Stimulated activated CD8-positive, alpha-beta memory T cell treated with anti-CD3 and anti-CD28 coated beads, Interleukin-15, amount 100 ng/mL, for 4 hours (primary cell): ENCODE measurements at regions not wholly inside any gene's neighbourhood (a gene's known extent, or its start where the extent isn't known, plus 50 kb on each side); places are given as distances from the start of the nearest gene placed in this dataset.

Experiments
- DNase-seq, 2 donors: peaks; one replicate each; pipeline ENCODE4 v3.0.0-alpha.2; 2020; ENCODE audit warnings: low read depth in 2 of 2

- DNase-seq = no peak
Observed at GRCh38 chr13:84962141-84962750, 837.0 kb downstream of the SLITRK6 start.

GRCh38 chr13:84961023-84961422, 838.2 kb downstream of the SLITRK6 start:
- DNase-seq = no peak

DNA sequence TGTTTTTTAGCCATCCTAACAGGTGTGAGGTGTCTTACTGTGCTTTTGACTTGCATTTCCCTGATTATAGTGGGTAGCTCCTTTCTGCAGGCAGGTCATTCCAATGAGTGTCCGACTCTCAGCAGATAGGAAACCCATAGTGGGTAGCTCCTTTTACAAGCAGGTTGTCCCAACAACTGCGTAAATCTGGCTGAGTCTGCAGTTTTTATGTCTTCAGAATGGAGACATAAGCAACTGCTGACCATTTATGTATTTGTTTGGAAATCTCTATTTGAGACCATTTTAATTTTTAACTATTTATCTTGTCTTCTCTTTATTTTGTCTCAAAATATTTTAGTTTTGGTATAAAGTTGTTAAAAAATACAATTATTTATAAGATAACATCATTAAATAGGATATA, 839.4 kb downstream of the SLITRK6 start:
- DNase-seq = no peak

DNA sequence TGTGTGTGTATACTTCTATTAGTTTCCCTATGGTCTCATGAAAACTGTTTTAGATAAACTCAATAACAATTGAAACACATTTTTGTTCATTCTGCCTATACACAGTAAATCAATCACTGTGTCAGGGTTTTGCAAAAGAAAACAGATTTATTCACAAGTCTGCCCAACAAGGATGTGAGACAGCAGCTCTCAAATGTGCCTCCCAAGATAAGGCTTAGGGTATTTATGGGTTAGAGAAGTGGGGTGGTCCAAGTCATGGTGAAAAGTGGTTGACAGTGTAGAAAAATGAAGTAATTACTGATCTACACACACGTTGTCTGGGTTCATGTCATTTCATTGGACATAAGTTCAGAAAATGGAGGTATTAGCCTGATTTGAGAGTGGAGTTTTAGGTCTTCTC, 844.6 kb downstream of the SLITRK6 start:
- no peak for DNase-seq

DNA sequence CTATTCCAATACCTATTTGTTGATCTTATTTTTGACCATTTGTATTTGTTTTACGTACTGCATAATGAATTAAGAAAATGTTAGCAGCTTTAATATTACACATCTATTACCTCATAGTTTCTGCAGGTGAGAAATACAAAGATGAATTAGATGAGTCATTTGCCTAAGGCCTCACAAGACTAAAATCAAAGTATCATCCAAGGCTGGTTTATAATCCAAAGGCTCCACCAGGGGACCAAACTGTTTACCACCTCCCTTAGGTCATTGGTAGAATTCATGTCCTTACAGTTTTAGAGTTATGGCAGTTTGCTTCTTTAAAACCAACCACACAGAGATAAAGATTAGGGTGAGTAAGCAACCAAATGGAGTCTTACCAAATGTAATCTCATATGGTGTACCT, 848.1 kb downstream of the SLITRK6 start:
- DNase-seq = no peak

GRCh38 chr13:84946192-84946591, 853.0 kb downstream of the SLITRK6 start:
- DNase-seq = no peak

DNA sequence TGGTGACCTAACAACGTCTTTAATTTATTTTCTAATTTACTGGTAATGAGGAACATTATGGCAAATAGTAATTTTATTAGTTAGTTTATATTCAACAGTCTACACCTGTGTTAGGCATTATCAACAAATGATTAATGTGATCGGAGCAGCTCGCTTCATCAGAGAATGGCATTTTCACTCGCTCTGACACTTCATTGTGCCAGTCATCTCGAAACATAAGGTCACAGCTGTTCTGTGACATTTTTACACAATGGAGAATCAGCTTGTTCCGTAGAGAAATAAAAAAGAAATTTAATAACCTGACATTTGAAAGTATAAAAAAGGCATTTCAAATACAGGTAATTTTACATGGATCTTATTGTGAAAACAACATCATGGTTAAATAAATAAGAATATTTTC, 858.4 kb downstream of the SLITRK6 start:
- no peak for DNase-seq

- DNase-seq = no peak
Observed at GRCh38 chr13:84940167-84940566, 859.1 kb downstream of the SLITRK6 start.

DNA sequence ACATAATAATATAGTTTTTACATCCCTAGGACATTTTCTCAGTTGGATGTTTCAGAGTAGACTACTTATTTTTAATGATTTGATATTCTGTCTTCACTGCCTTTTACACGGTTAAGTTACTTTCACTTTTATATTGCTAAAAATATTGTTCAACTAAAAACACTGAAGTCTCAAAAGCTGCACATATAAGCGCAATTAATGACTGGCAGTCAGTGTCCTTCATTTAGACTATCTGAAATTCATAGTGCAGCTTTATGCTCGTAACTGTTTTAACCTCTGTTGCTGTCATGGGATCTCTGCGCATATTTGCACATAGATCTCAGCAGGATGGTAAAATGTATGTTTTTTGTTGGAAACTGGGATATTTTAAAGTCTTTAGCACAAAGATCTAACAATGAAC, 864.3 kb downstream of the SLITRK6 start:
- DNase-seq = no peak

- no peak for DNase-seq
Observed at GRCh38 chr13:84933797-84934196, 865.4 kb downstream of the SLITRK6 start.

DNA sequence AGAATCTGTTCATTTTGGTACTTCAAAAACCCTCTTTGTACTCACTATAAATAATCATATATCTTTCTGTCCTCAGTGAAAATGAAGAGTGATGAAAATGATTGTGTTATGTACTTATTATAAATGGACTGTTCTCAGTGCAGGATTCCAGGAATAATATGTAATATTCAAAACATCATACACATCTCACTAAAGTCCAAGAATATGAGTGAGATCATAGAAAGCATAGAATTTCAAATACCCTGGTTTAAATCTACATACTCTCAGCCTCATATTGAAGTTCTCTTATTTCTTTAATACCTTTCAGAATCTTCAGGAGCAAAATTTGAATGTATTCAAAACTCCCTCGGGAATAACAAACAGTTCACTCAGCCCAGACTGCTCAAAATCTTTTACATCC, 868.0 kb downstream of the SLITRK6 start:
- no peak for DNase-seq

DNA sequence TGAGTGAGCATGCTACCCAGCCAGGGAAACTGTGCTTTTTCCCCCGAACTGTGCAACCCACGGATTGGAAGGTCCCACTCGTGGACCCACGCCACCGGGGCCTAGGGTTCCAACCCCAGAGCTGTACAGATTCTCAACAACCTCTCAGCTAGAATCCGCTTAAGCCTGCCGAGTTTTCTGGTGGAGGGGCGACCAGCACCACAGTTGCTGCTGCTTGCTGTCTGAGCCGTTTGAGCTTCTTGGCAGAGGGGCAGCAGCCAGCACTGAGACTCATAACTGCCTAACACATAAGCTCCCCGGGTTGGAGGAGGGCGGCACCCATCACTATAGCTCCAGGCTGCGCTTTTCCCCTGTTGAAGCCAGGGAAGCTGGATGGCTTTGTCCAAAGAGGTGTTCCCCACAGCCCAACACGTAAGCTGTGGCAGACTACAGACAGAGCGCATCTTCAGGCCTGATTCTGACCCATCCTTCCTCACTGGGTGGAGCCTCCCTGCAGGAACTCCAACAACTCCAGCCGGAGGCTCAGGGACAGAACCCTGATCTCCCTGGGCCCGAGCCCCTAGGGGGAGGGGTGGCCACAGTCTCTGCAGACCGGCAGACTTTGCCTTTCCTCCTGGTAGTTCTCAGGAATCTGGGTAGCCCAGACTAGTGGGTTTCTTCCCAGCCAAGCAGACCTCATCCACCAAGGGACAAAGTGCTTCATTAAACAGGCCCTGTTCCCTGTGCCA, 871.6 kb downstream of the SLITRK6 start:
- no peak for DNase-seq

DNA sequence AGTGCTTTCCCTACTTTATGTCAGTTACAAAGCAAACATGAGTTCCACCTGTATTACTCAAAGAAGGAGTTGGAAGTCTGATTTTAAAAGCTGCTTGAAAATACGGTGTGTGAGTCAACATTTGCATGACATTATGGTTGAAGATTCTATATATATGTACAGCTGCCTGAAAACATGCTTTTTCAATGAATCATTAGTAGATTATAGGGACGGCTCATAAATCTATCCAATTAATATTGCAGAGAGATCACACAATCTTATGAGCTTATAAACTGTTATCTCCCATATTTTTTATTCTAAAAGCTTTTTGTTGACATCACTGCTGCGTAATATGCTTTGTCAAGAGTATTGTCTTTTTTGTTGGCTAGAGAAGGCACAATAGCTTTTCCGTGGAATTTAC, 873.8 kb downstream of the SLITRK6 start:
- DNase-seq = no peak

- no peak for DNase-seq
Observed at GRCh38 chr13:84923831-84924230, 875.4 kb downstream of the SLITRK6 start.

GRCh38 chr13:84917252-84917878, 881.9 kb downstream of the SLITRK6 start:
- DNase-seq = no peak

- no peak for DNase-seq
Observed at GRCh38 chr13:84912720-84913119, 886.5 kb downstream of the SLITRK6 start.

DNA sequence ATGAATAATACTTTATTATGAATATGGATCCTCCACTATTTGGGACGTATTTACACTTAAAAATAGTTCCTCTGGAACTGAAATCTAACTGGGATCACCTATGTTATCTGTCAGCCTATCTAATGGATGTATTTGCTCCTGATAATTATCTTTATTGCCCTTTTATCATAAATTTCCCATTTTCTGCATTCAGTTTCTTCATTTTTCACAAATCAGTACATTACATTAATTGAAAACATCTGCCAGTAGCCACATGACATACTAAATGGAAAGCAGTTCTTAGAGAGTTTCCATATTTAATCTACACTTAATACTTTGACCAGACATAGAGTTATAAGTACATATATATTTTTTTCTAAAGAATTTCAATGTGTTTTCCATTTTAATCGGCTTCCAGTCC, 888.8 kb downstream of the SLITRK6 start:
- DNase-seq = no peak

DNA sequence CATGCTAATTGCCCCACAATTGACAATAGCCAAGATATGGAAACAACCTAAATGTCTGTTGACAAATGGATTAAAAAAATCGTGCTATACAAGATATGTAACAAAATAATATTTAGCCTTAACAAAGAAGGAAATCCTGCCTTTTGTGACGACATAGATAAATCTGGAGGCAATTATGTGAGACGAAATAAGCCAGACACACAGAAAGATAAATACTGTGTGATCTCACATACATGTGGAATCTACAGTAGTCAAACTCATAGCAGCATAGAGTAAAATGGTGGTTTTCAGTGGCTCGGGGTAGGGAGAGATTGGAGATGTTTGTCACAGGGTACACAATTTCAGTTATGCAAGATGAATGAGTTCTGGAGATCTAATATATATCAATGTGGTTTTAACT, 895.8 kb downstream of the SLITRK6 start:
- no peak for DNase-seq

GRCh38 chr13:84902243-84902642, 897.0 kb downstream of the SLITRK6 start:
- no peak for DNase-seq

- no peak for DNase-seq
Observed at GRCh38 chr13:84896128-84896527, 903.1 kb downstream of the SLITRK6 start.

GRCh38 chr13:84894749-84895148, 904.5 kb downstream of the SLITRK6 start:
- DNase-seq = no peak

GRCh38 chr13:84885868-84886267, 913.4 kb downstream of the SLITRK6 start:
- no peak for DNase-seq

DNA sequence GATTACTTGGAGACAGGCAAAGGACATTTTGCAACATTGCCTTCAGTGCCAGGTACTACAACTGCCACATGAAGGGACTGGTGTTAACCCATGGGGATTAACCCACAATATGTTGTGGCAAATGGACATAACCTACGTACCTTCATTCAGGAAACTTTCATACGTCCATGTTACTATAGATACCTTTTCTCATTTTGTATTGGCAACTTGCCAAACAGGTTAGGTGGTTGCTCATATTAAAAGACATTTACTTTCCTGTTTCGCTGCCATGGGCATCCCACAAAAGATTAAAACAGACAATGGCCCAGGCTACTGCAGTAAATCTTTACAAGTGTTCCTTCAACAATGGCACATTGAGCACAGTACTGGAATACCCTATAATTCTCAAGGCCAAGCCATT, 925.3 kb downstream of the SLITRK6 start:
- no peak for DNase-seq
